ENCODE measurements at regions not wholly inside any gene's neighbourhood (a gene's known extent, or its start where the extent isn't known, plus 50 kb on each side); places are given as distances from the start of the nearest gene placed in this dataset.

GRCh38 chr3:110454066-110454465, 617.5 kb upstream of the NECTIN3 start:
- no peak overlapping the region for H3K4me3 ChIP-seq (ENCODE audit: low read depth, low read length)
- no peak for TF ChIP-seq CTCF (IDR thresholded peaks at IDR 0.05; ENCODE audit: low read depth, low read length)
- DNase-seq (ENCODE audit: low read depth, low spot score), result no peak
- in situ Hi-C loops (cut with HindIII; ENCODE audit: low sequenced_read_pairs), result no loop called here

DNA sequence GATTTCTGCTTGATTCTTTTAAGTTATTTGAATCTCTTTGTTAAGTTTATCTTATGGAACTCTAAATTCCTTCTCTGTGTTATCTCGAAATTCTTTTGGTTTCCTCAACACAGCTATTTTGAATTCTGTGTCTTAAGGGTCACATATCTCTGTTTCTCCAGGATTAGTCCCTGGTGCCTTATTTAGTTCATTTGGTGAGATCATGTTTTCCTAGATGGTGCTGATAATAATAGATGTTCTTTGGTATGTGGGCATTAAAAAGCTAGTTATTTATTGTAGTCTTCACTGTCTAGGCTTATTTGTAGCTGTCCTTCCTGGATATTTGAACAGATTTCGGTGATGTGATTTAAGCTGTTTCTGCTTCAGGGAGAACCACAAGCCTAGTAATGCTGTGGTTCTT, 615.6 kb upstream of the NECTIN3 start:
- in situ Hi-C loops (cut with HindIII; ENCODE audit: low sequenced_read_pairs), result no loop called here
- no peak for TF ChIP-seq CTCF (IDR thresholded peaks at IDR 0.05; ENCODE audit: low read depth, low read length)
- no peak for DNase-seq (ENCODE audit: low read depth, low spot score)
- H3K4me3 ChIP-seq (ENCODE audit: low read depth, low read length), result no peak overlapping the region

DNA sequence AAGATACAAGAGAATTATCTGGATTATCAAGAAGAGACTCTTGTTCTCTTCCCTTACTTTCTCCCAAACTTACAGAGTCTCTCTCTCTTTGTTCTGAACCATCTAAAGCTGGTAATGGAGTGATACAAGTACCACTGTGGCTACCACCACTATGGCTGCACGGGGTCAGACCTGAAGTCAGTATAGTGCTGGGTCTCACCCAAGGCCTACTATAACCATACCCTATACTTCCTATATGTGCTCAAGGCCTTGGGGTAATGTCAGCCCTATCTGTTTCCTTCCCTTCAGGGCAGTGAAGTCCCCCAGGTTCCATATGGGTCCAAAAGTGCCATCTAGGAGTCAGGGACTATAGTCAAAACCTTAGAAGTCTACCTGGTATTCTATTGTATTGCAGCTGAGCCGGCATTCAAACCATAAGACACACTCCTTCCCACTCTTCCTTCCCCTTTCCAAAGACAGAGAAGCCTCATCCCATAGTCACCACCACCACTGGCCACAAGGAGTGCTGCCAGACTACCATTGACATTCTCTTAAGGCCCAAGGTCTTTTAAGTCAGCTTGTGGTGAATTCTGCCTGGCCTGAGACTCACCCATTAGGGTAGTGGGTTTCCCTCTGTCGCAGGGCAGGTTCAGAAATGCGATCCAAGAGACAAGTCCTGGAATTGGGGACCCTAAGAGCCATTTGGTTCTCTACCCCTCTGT, 615.0 kb upstream of the NECTIN3 start:
- DNase-seq (ENCODE audit: low read depth, low spot score), result no peak
- H3K4me3 ChIP-seq (ENCODE audit: low read depth, low read length), result no peak overlapping the region
- no peak for TF ChIP-seq CTCF (IDR thresholded peaks at IDR 0.05; ENCODE audit: low read depth, low read length)
- in situ Hi-C loops (cut with HindIII; ENCODE audit: low sequenced_read_pairs), result no loop called here

DNA sequence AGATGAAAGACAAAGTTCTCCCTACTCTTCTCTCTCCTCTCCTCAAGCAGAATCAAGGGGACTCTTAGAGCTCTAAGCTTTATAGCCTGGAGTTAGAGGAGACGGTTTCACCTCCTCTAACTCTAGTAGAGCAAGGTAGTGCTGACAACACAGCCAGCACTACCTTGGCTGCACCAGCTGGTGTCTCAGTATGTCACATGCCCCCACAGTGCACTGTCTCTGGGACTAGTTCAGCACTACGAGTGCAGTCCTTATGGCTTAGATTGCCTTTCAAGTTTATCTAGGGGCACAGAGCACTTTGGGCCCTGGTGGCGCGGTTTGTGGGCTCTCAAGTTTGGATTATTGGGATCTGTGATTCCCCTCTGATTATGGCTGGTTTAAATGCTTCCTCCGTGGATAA, 614.1 kb upstream of the NECTIN3 start:
- no peak for TF ChIP-seq CTCF (IDR thresholded peaks at IDR 0.05; ENCODE audit: low read depth, low read length)
- in situ Hi-C loops (cut with HindIII; ENCODE audit: low sequenced_read_pairs), result no loop called here
- no peak for DNase-seq (ENCODE audit: low read depth, low spot score)
- no peak overlapping the region for H3K4me3 ChIP-seq (ENCODE audit: low read depth, low read length)

- no peak for DNase-seq (ENCODE audit: low read depth, low spot score)
- H3K4me3 ChIP-seq (ENCODE audit: low read depth, low read length), result no peak overlapping the region
- TF ChIP-seq CTCF (IDR thresholded peaks at IDR 0.05; ENCODE audit: low read depth, low read length), result no peak
- in situ Hi-C loops (cut with HindIII; ENCODE audit: low sequenced_read_pairs), result no loop called here
Measured at GRCh38 chr3:110459021-110459420, 612.6 kb upstream of the NECTIN3 start.

DNA sequence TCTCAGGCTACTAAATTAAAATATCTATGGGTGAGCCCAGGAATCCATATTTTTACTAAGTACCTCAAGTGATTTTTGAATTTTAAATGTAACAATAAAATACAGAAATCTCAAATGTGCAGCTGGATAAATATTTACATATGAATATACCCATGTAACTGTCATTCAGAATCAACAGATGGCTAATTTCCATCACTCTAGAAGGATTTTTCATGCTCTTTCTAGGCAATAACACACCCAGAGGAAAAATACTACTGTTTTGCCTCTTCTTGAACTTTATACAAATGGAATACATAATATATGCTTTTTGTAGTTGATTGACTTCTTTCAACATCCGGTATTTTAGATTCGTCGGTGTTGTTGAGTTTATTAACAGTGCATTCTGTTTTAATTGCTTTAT, 601.3 kb upstream of the NECTIN3 start:
- DNase-seq (ENCODE audit: low read depth, low spot score), result no peak
- in situ Hi-C loops (cut with HindIII; ENCODE audit: low sequenced_read_pairs), result no loop called here
- no peak overlapping the region for H3K4me3 ChIP-seq (ENCODE audit: low read depth, low read length)
- TF ChIP-seq CTCF (IDR thresholded peaks at IDR 0.05; ENCODE audit: low read depth, low read length), result no peak
